Suprapubic skin (tissue), 4 donors: ENCODE measurements at regions not wholly inside any gene's neighbourhood (a gene's known extent, or its start where the extent isn't known, plus 50 kb on each side); places are given as distances from the start of the nearest gene placed in this dataset.

ENCODE experiments used
- DNase-seq, 2 donors: peaks; one replicate each; pipeline ENCODE4 v3.0.0-alpha.2; 2019; ENCODE audit warnings: low spot score in 2 of 2
- H3K27ac ChIP-seq: fragments of 200-600 bp; sonication (generic); one replicate; pipeline ENCODE4 v1.5.1; 2019
- H3K27me3 ChIP-seq: fragments of 200-600 bp; sonication (generic); one replicate; pipeline ENCODE4 v1.5.1; 2019
- H3K36me3 ChIP-seq: fragments of 200-600 bp; sonication (generic); one replicate; pipeline ENCODE4 v1.5.1; 2019
- H3K4me1 ChIP-seq: fragments of 200-600 bp; sonication (generic); one replicate; pipeline ENCODE4 v1.5.1; 2019
- H3K4me3 ChIP-seq: fragments of 200-600 bp; sonication (generic); one replicate; pipeline ENCODE4 v1.5.1; 2019; ENCODE audit warnings: mild to moderate bottlenecking
- H3K9me3 ChIP-seq: fragments of 200-600 bp; sonication (generic); one replicate; pipeline ENCODE4 v1.5.1; 2019
- CTCF ChIP-seq, 2 donors: fragments of 200-600 bp in 1 of 2; fragments of 450-650 bp in 1 of 2; sonication (generic) in 1 of 2; IDR thresholded peaks; one replicate each; pipeline ENCODE4 v1.5.1; 2016 to 2019; ENCODE audit warnings: antibody characterized with exemption in 2 of 2, mild to moderate bottlenecking in 1 of 2, moderate library complexity in 1 of 2
- EP300 ChIP-seq: sonication (generic); formaldehyde crosslinking; IDR thresholded peaks from one replicate; pipeline ENCODE4 v1.6.1; 2017; ENCODE audit warnings: antibody characterized with exemption
- POLR2A ChIP-seq, 2 donors: fragments of 450-650 bp; IDR thresholded peaks; one replicate each; pipeline ENCODE4 v1.6.1; 2017; ENCODE audit warnings: antibody characterized with exemption in 2 of 2, mild to moderate bottlenecking in 2 of 2, moderate library complexity in 2 of 2
- POLR2AphosphoS5 ChIP-seq, 3 donors: sonication (generic); formaldehyde crosslinking; IDR thresholded peaks; one replicate each; pipeline ENCODE4 v1.6.1; 2017; ENCODE audit warnings: antibody characterized with exemption in 3 of 3
- WGBS: methylation state at CpG from one replicate; pipeline ENCODE4 v1.1.5; 2018; 5-methylcytosine and 5-hydroxymethylcytosine counted together

DNA sequence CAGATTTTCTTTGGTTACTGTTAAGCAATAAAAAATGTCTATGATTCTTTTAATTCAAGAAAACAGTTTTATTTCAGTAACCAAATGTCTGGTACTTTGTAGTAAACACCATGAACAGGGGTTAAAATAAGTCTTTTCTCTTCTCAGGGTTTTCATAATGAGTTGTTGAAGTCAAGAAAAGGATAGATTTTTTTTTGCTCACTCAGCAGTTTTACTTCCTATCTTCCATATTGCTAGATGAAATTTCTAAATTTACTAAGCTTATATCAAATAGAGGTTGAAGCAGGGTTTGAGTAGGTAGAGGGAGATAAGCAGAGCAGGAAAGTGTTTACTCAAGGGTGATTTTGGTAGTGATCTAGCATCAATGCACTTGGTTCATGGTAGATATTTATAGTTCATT, 1031.3 kb downstream of the C4orf33 start:
- Histone ChIP-seq H3K9me3 (peaks cover 6% of the 10 kb centered on the region), H3K36me3 (no peaks in the 10 kb centered on the region), H3K27ac (no peak overlapping the region), H3K27me3 (no peaks in the 10 kb centered on the region), H3K4me1 (no peaks in the 10 kb centered on the region), H3K4me3 (no peak overlapping the region)
- DNase-seq, result no peak
- TF ChIP-seq POLR2A (IDR thresholded peaks at IDR 0.05), result no peak

DNA sequence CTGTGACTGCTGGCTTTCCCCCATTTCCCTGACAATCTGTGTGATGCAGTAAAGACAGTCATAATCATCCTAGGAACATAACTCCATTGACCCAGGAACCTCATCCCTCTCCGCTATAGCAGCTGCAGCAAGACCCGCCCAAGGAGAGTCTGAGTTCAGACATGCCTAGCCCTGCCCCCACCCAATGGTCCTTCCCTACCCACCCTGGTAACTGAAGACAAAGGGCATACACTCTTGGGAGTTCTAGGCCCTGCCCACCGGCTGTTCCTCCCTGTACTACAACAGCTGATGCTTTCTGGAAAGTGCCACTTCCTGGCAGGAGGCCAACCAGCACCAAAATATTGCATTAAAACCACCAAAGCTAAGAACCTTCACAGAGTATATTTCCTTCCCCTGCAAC, 1035.6 kb downstream of the C4orf33 start:
- TF ChIP-seq CTCF (IDR thresholded peaks at IDR 0.05) (no peak), POLR2AphosphoS5 (IDR thresholded peaks at IDR 0.05) (no peak), POLR2A (IDR thresholded peaks at IDR 0.05) (no peak), EP300 (no peak)
- no peak for DNase-seq
- whole genome bisulfite sequencing, result 73% methylated on average over 2 of the region's 3 CpGs
- no peak overlapping the region for H3K27ac ChIP-seq
- H3K9me3 ChIP-seq, result peaks cover 6% of the 10 kb centered on the region
- H3K27me3 ChIP-seq, result no peaks in the 10 kb centered on the region
- H3K4me3 ChIP-seq, result no peak overlapping the region
- no peaks in the 10 kb centered on the region for H3K4me1 ChIP-seq
- H3K36me3 ChIP-seq, result no peaks in the 10 kb centered on the region

DNA sequence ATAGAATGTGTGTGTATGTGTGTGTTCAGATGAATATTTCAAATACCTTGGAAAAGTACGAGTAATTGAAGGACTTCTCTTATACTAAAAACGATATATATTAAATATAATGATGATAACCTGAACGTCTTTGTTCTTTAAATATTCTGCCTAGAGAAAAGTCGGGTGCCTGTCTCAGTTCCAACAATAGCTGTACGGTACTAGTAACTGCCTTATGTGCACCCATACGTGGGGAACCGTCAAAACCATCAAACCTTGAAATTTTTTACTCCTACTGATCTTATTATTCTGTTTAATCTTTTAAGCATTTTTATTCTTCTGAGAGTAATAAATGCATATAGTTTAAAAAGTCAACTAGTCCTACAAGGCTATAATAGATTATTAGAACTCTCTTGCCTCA, 1045.7 kb downstream of the C4orf33 start:
- Histone ChIP-seq H3K27ac (no peak overlapping the region), H3K4me1 (no peaks in the 10 kb centered on the region), H3K4me3 (no peak overlapping the region), H3K9me3 (no peaks in the 10 kb centered on the region), H3K36me3 (no peaks in the 10 kb centered on the region), H3K27me3 (no peaks in the 10 kb centered on the region)
- TF ChIP-seq POLR2A (IDR thresholded peaks at IDR 0.05) (no peak), POLR2AphosphoS5 (IDR thresholded peaks at IDR 0.05) (no peak), CTCF (IDR thresholded peaks at IDR 0.05) (no peak), EP300 (no peak)
- 81% methylated on average over 7 of the region's 7 CpGs for WGBS
- no peak for DNase-seq

DNA sequence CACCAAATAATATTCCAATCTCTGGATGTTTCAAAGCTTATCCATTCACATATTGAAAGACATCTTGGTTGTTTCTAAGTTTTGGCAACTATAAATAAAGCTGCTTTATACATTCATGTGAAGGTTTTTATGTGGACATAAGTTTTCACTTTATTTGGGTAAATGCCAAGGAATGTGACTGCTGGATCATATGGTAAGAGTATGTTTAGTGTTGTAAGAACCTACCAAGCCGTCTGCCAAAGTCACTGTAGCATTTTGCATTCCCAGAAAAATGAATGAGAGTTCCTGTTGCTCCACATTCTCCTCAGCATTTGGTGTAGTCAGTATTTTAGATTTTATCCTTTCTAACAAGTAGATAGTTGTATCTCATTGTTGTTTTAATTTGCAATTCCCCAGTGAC, 1047.7 kb downstream of the C4orf33 start:
- Histone ChIP-seq H3K36me3 (no peaks in the 10 kb centered on the region), H3K4me3 (no peak overlapping the region), H3K27me3 (no peaks in the 10 kb centered on the region), H3K27ac (no peak overlapping the region), H3K9me3 (no peaks in the 10 kb centered on the region), H3K4me1 (no peaks in the 10 kb centered on the region)
- WGBS, result 29% methylated on average over 1 of the region's 1 CpG
- DNase-seq, result no peak
- TF ChIP-seq EP300, result no peak
- no peak for TF ChIP-seq POLR2AphosphoS5 (IDR thresholded peaks at IDR 0.05)
- no peak for TF ChIP-seq POLR2A (IDR thresholded peaks at IDR 0.05)
- TF ChIP-seq CTCF (IDR thresholded peaks at IDR 0.05), result no peak

- no peak for TF ChIP-seq POLR2A (IDR thresholded peaks at IDR 0.05)
- TF ChIP-seq POLR2AphosphoS5 (IDR thresholded peaks at IDR 0.05), result no peak
- no peak for TF ChIP-seq CTCF (IDR thresholded peaks at IDR 0.05)
- TF ChIP-seq EP300, result no peak
- DNase-seq, result no peak
- no peaks in the 10 kb centered on the region for H3K4me1 ChIP-seq
- H3K27ac ChIP-seq, result no peak overlapping the region
- no peaks in the 10 kb centered on the region for H3K27me3 ChIP-seq
- no peaks in the 10 kb centered on the region for H3K9me3 ChIP-seq
- no peaks in the 10 kb centered on the region for H3K36me3 ChIP-seq
- H3K4me3 ChIP-seq, result no peak overlapping the region
- 89% methylated on average over 2 of the region's 2 CpGs for WGBS
Measured at GRCh38 chr4:130146773-130147172, 1050.8 kb downstream of the C4orf33 start.

- Histone ChIP-seq H3K9me3 (no peaks in the 10 kb centered on the region), H3K27me3 (no peaks in the 10 kb centered on the region), H3K4me3 (no peak overlapping the region), H3K27ac (no peak overlapping the region), H3K4me1 (no peaks in the 10 kb centered on the region), H3K36me3 (no peaks in the 10 kb centered on the region)
- no peak for DNase-seq
- WGBS, result 81% methylated on average over 2 of the region's 2 CpGs
- TF ChIP-seq EP300, result no peak
Measured at GRCh38 chr4:130147641-130148040, 1051.7 kb downstream of the C4orf33 start.
